IMR-90 (cell line): ENCODE measurements at regions not wholly inside any gene's neighbourhood (a gene's known extent, or its start where the extent isn't known, plus 50 kb on each side); places are given as distances from the start of the nearest gene placed in this dataset.

ENCODE experiments used
- ATAC-seq: fragments of 200-7000 bp; cut with Tn5 transposase; 2 replicates; pipeline ENCODE4 v1.9.1; 2020; ENCODE audit warnings: low read depth, mild to moderate bottlenecking, moderate library complexity
- BruUV-seq: library from RNA; stranded (reverse); fragments of 400-500 nt; replicated peaks from 2 replicates; lab custom pipeline; 2021; lab: Mats Ljungman, UMichigan
- CTCF ChIA-PET: fragments of 300-600 bp; formaldehyde crosslinking; extraction: SDS; loops from one replicate; lab custom pipeline; 2021; ENCODE audit warnings: antibody characterized with exemption; lab: Yijun Ruan, JAX
- POLR2A ChIA-PET: fragments of 300-600 bp; sonication (Branson Sonifier 250); formaldehyde crosslinking; loops from one replicate; lab custom pipeline; 2022; ENCODE audit warnings: antibody characterized with exemption; ENCODE audit not compliant: unreplicated experiment; lab: Charles Lee
- DNase-seq: peaks from one replicate; pipeline ENCODE4 v3.0.0; 2013
- H2AFZ ChIP-seq: replicated peaks from 2 replicates; pipeline ENCODE3; 2013; ENCODE audit warnings: low read length, mild to moderate bottlenecking; ENCODE audit not compliant: poor library complexity
- H2AK5ac ChIP-seq: 2 replicates; pipeline ENCODE4 v1.6.1; 2013; ENCODE audit warnings: low read depth, low read length, inconsistent platforms
- H2AK9ac ChIP-seq: replicated peaks from 2 replicates; pipeline ENCODE3; 2013; ENCODE audit warnings: mild to moderate bottlenecking, low read depth, low read length, moderate library complexity; ENCODE audit not compliant: poor library complexity
- H2BK120ac ChIP-seq: 2 replicates; pipeline ENCODE4 v1.6.1; 2013; ENCODE audit warnings: low read depth, low read length, inconsistent platforms
- H2BK15ac ChIP-seq: 3 replicates; pipeline ENCODE4 v1.6.1; 2013; ENCODE audit warnings: low read depth, low read length, inconsistent platforms
- H2BK20ac ChIP-seq: 2 replicates; pipeline ENCODE4 v1.6.1; 2013; ENCODE audit warnings: low read depth, mild to moderate bottlenecking, inconsistent platforms, low read length, moderate library complexity
- H2BK5ac ChIP-seq: 2 replicates; pipeline ENCODE4 v1.6.1; 2013; ENCODE audit warnings: mild to moderate bottlenecking, low read depth, low read length, inconsistent platforms; ENCODE audit not compliant: poor library complexity, severe bottlenecking
- H3K14ac ChIP-seq: replicated peaks from 2 replicates; pipeline ENCODE4 v1.6.1; 2013; ENCODE audit warnings: low read depth, low read length, inconsistent platforms
- H3K18ac ChIP-seq: 2 replicates; pipeline ENCODE4 v1.6.1; 2013; ENCODE audit warnings: low read depth, low read length, control low read depth
- H3K23ac ChIP-seq: 2 replicates; pipeline ENCODE4 v1.6.1; 2013; ENCODE audit warnings: low read depth, low read length, inconsistent platforms
- H3K27ac ChIP-seq: 2 replicates; pipeline ENCODE4 v1.5.1; 2013; ENCODE audit warnings: mild to moderate bottlenecking, control low read depth, low read length; ENCODE audit not compliant: insufficient read depth
- H3K27me3 ChIP-seq: 2 replicates; pipeline ENCODE4 v1.6.1; 2013; ENCODE audit warnings: low read length; ENCODE audit not compliant: control insufficient read depth, insufficient read depth
- H3K36me3 ChIP-seq: 2 replicates; pipeline ENCODE4 v1.6.1; 2013; ENCODE audit warnings: low read length, mixed read lengths; ENCODE audit not compliant: control insufficient read depth, insufficient read depth
- H3K4ac ChIP-seq: 2 replicates; pipeline ENCODE4 v1.6.1; 2013; ENCODE audit warnings: low read depth, low read length, inconsistent platforms
- H3K4me1 ChIP-seq: 2 replicates; pipeline ENCODE4 v1.6.1; 2013; ENCODE audit warnings: low read length, mixed read lengths; ENCODE audit not compliant: control insufficient read depth, insufficient read depth
- H3K4me2 ChIP-seq: 2 replicates; pipeline ENCODE4 v1.6.1; 2013; ENCODE audit warnings: low read depth, mild to moderate bottlenecking, control low read depth, low read length, moderate library complexity
- H3K4me3 ChIP-seq: 2 replicates; pipeline ENCODE4 v1.5.1; 2013; ENCODE audit warnings: low read depth, mild to moderate bottlenecking, control low read depth, low read length, moderate library complexity; ENCODE audit not compliant: insufficient read depth
- H3K56ac ChIP-seq: 2 replicates; pipeline ENCODE4 v1.6.1; 2013; ENCODE audit warnings: low read length, inconsistent platforms; ENCODE audit not compliant: insufficient read depth; ENCODE audit errors: extremely low read depth
- H3K79me1 ChIP-seq, 2 experiments: 2 replicates each; pipeline ENCODE4 v1.6.1; 2013; ENCODE audit warnings: low read length in 2 of 2, inconsistent platforms in 1 of 2, low read depth in 1 of 2
- H3K9ac ChIP-seq: 2 replicates; pipeline ENCODE4 v1.6.1; 2013; ENCODE audit warnings: low read depth, low read length, control low read depth
- H3K9me1 ChIP-seq: 2 replicates; pipeline ENCODE4 v1.6.1; 2013; ENCODE audit warnings: low read length, inconsistent platforms; ENCODE audit not compliant: insufficient read depth
- H3K9me3 ChIP-seq: 2 replicates; pipeline ENCODE4 v1.6.1; 2013; ENCODE audit warnings: low read length; ENCODE audit not compliant: control insufficient read depth, insufficient read depth
- H4K20me1 ChIP-seq: 2 replicates; pipeline ENCODE4 v1.6.1; 2013; ENCODE audit warnings: low read length, inconsistent platforms; ENCODE audit not compliant: insufficient read depth
- H4K5ac ChIP-seq: 2 replicates; pipeline ENCODE4 v1.6.1; 2013; ENCODE audit warnings: mild to moderate bottlenecking, low read depth, low read length, control low read depth
- H4K8ac ChIP-seq, 2 experiments: 2 replicates each; pipeline ENCODE4 v1.6.1; 2013; ENCODE audit warnings: low read depth in 2 of 2, low read length in 2 of 2, control low read depth in 1 of 2, inconsistent platforms in 1 of 2
- H4K91ac ChIP-seq: 2 replicates; pipeline ENCODE4 v1.6.1; 2013; ENCODE audit warnings: low read depth, low read length, inconsistent platforms; ENCODE audit not compliant: insufficient read depth
- BHLHE40 ChIP-seq: fragments of 150-350 bp; IDR thresholded peaks from 2 replicates; pipeline ENCODE4 v1.6.1; 2016; ENCODE audit warnings: mild to moderate bottlenecking, low read depth, low read length
- CEBPB ChIP-seq: IDR thresholded peaks from 2 replicates; pipeline ENCODE4 v1.6.1; 2012; ENCODE audit warnings: low read depth, low read length, improper control_type of control experiment
- CHD1 ChIP-seq: IDR thresholded peaks from 2 replicates; pipeline ENCODE4 v1.6.1; 2012; ENCODE audit warnings: low read depth, low read length, improper control_type of control experiment
- FOS ChIP-seq: fragments of 150-350 bp; IDR thresholded peaks from 2 replicates; pipeline ENCODE4 v1.6.1; 2016; ENCODE audit warnings: low read depth, low read length
- MAFK ChIP-seq: IDR thresholded peaks from 2 replicates; pipeline ENCODE4 v1.6.1; 2012; ENCODE audit warnings: low read depth, low read length, improper control_type of control experiment
- MAZ ChIP-seq: IDR thresholded peaks from 2 replicates; pipeline ENCODE4 v1.6.1; 2012; ENCODE audit warnings: low read depth, mild to moderate bottlenecking, low read length, improper control_type of control experiment, moderate library complexity, borderline replicate concordance
- NFE2L2 ChIP-seq: fragments of 150-350 bp; IDR thresholded peaks from 2 replicates; pipeline ENCODE4 v1.6.1; 2016; ENCODE audit warnings: low read depth, mild to moderate bottlenecking, low read length
- POLR2A ChIP-seq: IDR thresholded peaks from 2 replicates; pipeline ENCODE4 v1.6.1; 2012; ENCODE audit warnings: mild to moderate bottlenecking, low read depth, low read length
- RAD21 ChIP-seq: IDR thresholded peaks from 2 replicates; pipeline ENCODE4 v1.6.1; 2012; ENCODE audit warnings: low read length, improper control_type of control experiment
- RCOR1 ChIP-seq: IDR thresholded peaks from 2 replicates; pipeline ENCODE4 v1.6.1; 2012; ENCODE audit warnings: mild to moderate bottlenecking, low read length, improper control_type of control experiment; ENCODE audit not compliant: insufficient replicate concordance
- RFX5 ChIP-seq: IDR thresholded peaks from 2 replicates; pipeline ENCODE4 v1.8.0; 2012; ENCODE audit warnings: low read depth, mild to moderate bottlenecking, low read length, moderate library complexity
- SMC3 ChIP-seq: fragments of 150-350 bp; IDR thresholded peaks from 2 replicates; pipeline ENCODE4 v1.6.1; 2016; ENCODE audit warnings: low read depth, mild to moderate bottlenecking, antibody characterized with exemption, low read length, moderate library complexity
- WGBS, 2 experiments: methylation state at CpG; one replicate each; pipeline versions ENCODE4 v1.1.5 to v1.1.7; 2013; ENCODE audit warnings: missing lambda C conversion rate in 2 of 2; ENCODE audit not compliant: insufficient read length in 1 of 2; ENCODE audit errors: extremely low coverage in 2 of 2; 5-methylcytosine and 5-hydroxymethylcytosine counted together
- dilution Hi-C: fragments of 300-500 bp; cut with HindIII; formaldehyde crosslinking; loops from one replicate; pipeline ENCODE4 v1.14.3; 2018; ENCODE audit warnings: low sequenced_read_pairs; ENCODE audit not compliant: unreplicated experiment
- in situ Hi-C: fragments of 300-500 bp; cut with MboI; formaldehyde crosslinking; loops from 3 replicates; pipeline ENCODE4 v1.14.3; 2019; ENCODE audit warnings: low sequenced_read_pairs, inconsistent platforms, mixed read lengths
- intact Hi-C: fragments of 100-400 bp; cut with micrococcal nuclease; formaldehyde crosslinking; loops from 2 replicates; pipeline ENCODE4 v1.10.0; 2022
- TF ChIP-seq, protein P1 (sequence below): fragments of 150-350 bp; IDR thresholded peaks from 2 replicates; pipeline ENCODE4 v1.6.1; 2017; ENCODE audit warnings: mild to moderate bottlenecking, antibody characterized with exemption, low read length, low read depth

DNA sequence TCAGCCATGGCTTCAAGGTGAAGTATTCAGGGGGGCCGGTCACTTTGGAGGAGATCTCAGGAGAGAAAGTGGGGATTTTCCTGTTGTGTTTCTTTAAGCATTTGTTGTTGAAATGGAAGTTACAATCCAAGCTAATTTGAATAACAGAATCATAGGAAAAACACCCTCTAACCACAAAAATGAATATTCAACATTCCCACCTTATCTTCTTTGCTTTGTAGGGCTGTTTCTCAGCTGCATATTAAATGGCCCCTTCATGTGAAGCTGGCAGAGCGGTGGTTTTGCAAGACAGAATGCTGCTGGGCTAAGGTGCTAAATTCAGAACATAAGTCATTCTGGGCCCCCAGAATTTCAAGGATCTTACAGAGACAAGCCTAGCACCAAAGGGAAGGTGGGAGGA, 279.0 kb downstream of the RRAGC start:
- in situ Hi-C loops, result no loop called here
- TF ChIP-seq SMC3 (no peak), NFE2L2 (no peak), RFX5 (no peak), POLR2A (no peak), CHD1 (no peak), RCOR1 (no peak), MAFK (no peak), RAD21 (no peak), CEBPB (no peak), MAZ (no peak), BHLHE40 (no peak), FOS (no peak)
- TF ChIP-seq, protein P1, sequence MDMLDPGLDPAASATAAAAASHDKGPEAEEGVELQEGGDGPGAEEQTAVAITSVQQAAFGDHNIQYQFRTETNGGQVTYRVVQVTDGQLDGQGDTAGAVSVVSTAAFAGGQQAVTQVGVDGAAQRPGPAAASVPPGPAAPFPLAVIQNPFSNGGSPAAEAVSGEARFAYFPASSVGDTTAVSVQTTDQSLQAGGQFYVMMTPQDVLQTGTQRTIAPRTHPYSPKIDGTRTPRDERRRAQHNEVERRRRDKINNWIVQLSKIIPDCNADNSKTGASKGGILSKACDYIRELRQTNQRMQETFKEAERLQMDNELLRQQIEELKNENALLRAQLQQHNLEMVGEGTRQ, result no peak

More for the DNA sequence above, 279.0 kb downstream of the RRAGC start:
- intact Hi-C loops (no loop called here), dilution Hi-C loops (no loop called here)
- Histone ChIP-seq H4K5ac (no peak overlapping the region), H2BK5ac (no peak overlapping the region), H2BK15ac (no peak overlapping the region), H3K9me3 (no peaks in the 10 kb centered on the region), H3K4ac (no peak overlapping the region), H3K18ac (no peak overlapping the region), H3K14ac (no peak overlapping the region), H3K23ac (no peak overlapping the region), H4K91ac (no peak overlapping the region), H2AK5ac (no peak overlapping the region), H3K27me3 (peaks cover 11% of the 10 kb centered on the region; the same call in 1 of the 2 replicates), H3K79me1 (no peaks in the 10 kb centered on the region), H4K20me1 (no peaks in the 10 kb centered on the region), H2BK20ac (no peak overlapping the region), H3K36me3 (no peaks in the 10 kb centered on the region), H3K9ac (no peak overlapping the region), H3K56ac (no peak overlapping the region), H3K27ac (no peak overlapping the region), H3K9me1 (no peaks in the 10 kb centered on the region), H4K8ac (no peak overlapping the region), H2AFZ (no peak overlapping the region), H2AK9ac (no peak overlapping the region), H3K4me3 (no peak overlapping the region), H2BK120ac (no peak overlapping the region), H3K4me2 (no peak overlapping the region), H3K4me1 (no peaks in the 10 kb centered on the region)
- WGBS, 2 experiments, result no CpG with 5 or more reads among the region's 2 CpGs
- DNase-seq (no peak), ATAC-seq (no peak)
- ChIA-PET CTCF (no interaction called here), POLR2A (no interaction called here)
- BruUV-seq, result no TSS peak
